Mesendoderm (in vitro differentiated cells): ENCODE measurements at regions not wholly inside any gene's neighbourhood (a gene's known extent, or its start where the extent isn't known, plus 50 kb on each side); places are given as distances from the start of the nearest gene placed in this dataset.

Experiments
- DNase-seq: peaks from one replicate; pipeline ENCODE4 v3.0.0; 2013
- H2AK5ac ChIP-seq: 2 replicates; pipeline ENCODE4 v1.6.1; 2013; ENCODE audit warnings: low read length, inconsistent platforms
- H2BK120ac ChIP-seq: 2 replicates; pipeline ENCODE4 v1.6.1; 2013; ENCODE audit warnings: low read depth, mild to moderate bottlenecking, low read length, moderate library complexity, mixed read lengths
- H2BK15ac ChIP-seq: replicated peaks from 2 replicates; pipeline ENCODE4 v1.6.1; 2013; ENCODE audit warnings: low read depth, mild to moderate bottlenecking, moderate library complexity
- H2BK5ac ChIP-seq: 2 replicates; pipeline ENCODE4 v1.6.1; 2013; ENCODE audit warnings: low read length, inconsistent platforms
- H3K18ac ChIP-seq: 2 replicates; pipeline ENCODE4 v1.6.1; 2013; ENCODE audit warnings: mild to moderate bottlenecking, low read length, mixed read lengths
- H3K23ac ChIP-seq: one replicate; pipeline ENCODE4 v1.6.1; 2013; ENCODE audit warnings: low read length
- H3K27ac ChIP-seq: 2 replicates; pipeline ENCODE4 v1.5.1; 2013; ENCODE audit warnings: low read depth, mild to moderate bottlenecking, inconsistent platforms, low read length, moderate library complexity
- H3K27me3 ChIP-seq: 2 replicates; pipeline ENCODE4 v1.6.1; 2013; ENCODE audit warnings: low read length, control low read depth, mild to moderate bottlenecking, inconsistent platforms; ENCODE audit not compliant: insufficient read depth, poor library complexity
- H3K36me3 ChIP-seq: 2 replicates; pipeline ENCODE4 v1.6.1; 2013; ENCODE audit warnings: low read length, inconsistent platforms; ENCODE audit not compliant: control insufficient read depth, insufficient read depth
- H3K4ac ChIP-seq: one replicate; pipeline ENCODE4 v1.6.1; 2013; ENCODE audit warnings: low read depth, mild to moderate bottlenecking, low read length, moderate library complexity
- H3K4me1 ChIP-seq: 2 replicates; pipeline ENCODE4 v1.6.1; 2013; ENCODE audit warnings: low read depth, low read length, inconsistent platforms; ENCODE audit not compliant: control insufficient read depth
- H3K4me2 ChIP-seq: 2 replicates; pipeline ENCODE4 v1.6.1; 2013; ENCODE audit warnings: low read length
- H3K4me3 ChIP-seq: 2 replicates; pipeline ENCODE4 v1.5.1; 2013; ENCODE audit warnings: mild to moderate bottlenecking, low read length
- H3K56ac ChIP-seq: one replicate; pipeline ENCODE4 v1.6.1; 2013; ENCODE audit warnings: low read length
- H3K79me1 ChIP-seq: 2 replicates; pipeline ENCODE4 v1.6.1; 2013; ENCODE audit warnings: low read length, inconsistent platforms
- H3K79me2 ChIP-seq: 2 replicates; pipeline ENCODE4 v1.6.1; 2013; ENCODE audit warnings: mild to moderate bottlenecking, low read length; ENCODE audit not compliant: control insufficient read depth, insufficient read depth
- H3K9ac ChIP-seq: 2 replicates; pipeline ENCODE4 v1.6.1; 2013; ENCODE audit warnings: low read length, inconsistent platforms
- H4K5ac ChIP-seq: one replicate; pipeline ENCODE4 v1.6.1; 2013; ENCODE audit warnings: low read length
- H4K8ac ChIP-seq: one replicate; pipeline ENCODE4 v1.6.1; 2013; ENCODE audit warnings: low read depth, mild to moderate bottlenecking, control low read depth, low read length, moderate library complexity
- WGBS: extraction: QIAGEN DNeasy Blood & Tissue Kit; methylation state at CpG from one replicate; pipeline ENCODE4 v1.1.7; 2013; ENCODE audit warnings: low lambda C conversion rate, missing lambda C conversion rate; ENCODE audit not compliant: insufficient coverage; ENCODE audit errors: extremely low coverage; 5-methylcytosine and 5-hydroxymethylcytosine counted together

DNA sequence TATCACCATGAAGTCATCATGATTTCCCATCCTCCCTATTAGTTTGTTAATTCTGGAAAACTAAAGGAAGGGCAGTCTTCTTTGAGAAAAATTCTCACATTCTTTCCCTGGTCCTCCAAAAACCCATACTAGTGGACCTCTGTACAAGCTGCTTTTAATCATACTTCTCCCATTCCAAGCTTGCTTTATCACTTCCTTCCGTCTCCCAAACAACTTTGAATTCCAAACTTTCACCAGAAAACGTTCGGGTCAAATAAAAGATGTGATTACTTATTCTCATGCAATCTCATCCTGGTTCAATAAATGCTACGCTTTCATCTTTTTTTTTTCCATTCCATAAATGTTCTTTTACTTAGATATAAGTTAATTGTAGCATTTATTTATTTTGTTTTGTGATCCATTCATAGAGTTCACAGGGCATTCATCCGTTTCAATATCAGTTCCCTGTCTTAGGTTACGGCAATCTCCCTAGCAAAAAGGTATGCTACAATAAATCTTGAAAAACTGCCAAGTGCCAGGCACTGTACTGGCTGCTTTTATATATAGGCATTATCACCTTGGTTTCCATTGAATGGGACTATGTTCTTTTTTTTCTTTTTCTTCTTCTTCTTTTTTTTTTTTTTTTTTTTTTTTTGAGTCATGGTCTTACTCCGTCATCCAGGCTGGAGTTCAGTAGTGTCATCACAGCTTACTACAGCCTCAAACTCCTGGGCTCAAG is 100.2 kb upstream of the GREM2 start:
- Histone ChIP-seq H3K4ac (no peak overlapping the region), H3K79me1 (no peaks in the 10 kb centered on the region), H3K79me2 (no peaks in the 10 kb centered on the region), H4K5ac (no peak overlapping the region), H3K18ac (no peak overlapping the region), H4K8ac (no peak overlapping the region), H3K56ac (no peak overlapping the region), H3K27me3 (no peaks in the 10 kb centered on the region), H2BK5ac (no peak overlapping the region), H3K23ac (no peak overlapping the region), H3K36me3 (no peaks in the 10 kb centered on the region), H3K27ac (no peak overlapping the region), H2AK5ac (no peak overlapping the region), H3K4me3 (no peak overlapping the region), H2BK120ac (no peak overlapping the region), H3K4me2 (no peak overlapping the region), H3K4me1 (no peaks in the 10 kb centered on the region), H3K9ac (no peak overlapping the region), H2BK15ac (no peak overlapping the region)
- WGBS: no CpG with 5 or more reads among the region's 7 CpGs
- no peak for DNase-seq

DNA sequence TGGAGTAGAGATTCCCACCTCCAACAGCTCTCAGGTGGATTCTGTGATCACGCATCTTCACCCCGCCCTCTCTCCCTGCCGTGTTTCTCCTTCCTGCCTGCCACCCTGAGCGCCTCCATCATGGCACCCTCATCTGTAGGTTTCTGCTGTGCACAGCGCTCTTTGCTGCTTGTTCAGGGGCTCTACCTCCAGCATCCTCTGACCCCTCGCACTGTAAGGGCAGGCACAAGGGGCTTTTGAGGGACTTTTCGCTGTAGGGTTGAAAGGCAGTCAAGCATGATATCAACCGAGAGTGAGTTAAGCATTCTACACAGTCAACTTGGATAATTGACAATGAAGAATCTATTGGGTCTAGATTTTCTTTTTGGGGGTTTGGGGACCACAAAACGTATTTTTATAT is 99.1 kb upstream of the GREM2 start:
- Histone ChIP-seq H3K4me2 (no peak overlapping the region), H3K4ac (no peak overlapping the region), H3K9ac (no peak overlapping the region), H3K23ac (no peak overlapping the region), H3K79me1 (no peaks in the 10 kb centered on the region), H2BK120ac (no peak overlapping the region), H4K8ac (no peak overlapping the region), H3K56ac (no peak overlapping the region), H3K4me3 (no peak overlapping the region), H3K27ac (no peak overlapping the region), H3K27me3 (no peaks in the 10 kb centered on the region), H2BK5ac (no peak overlapping the region), H2AK5ac (no peak overlapping the region), H3K36me3 (no peaks in the 10 kb centered on the region), H3K18ac (no peak overlapping the region), H4K5ac (no peak overlapping the region), H2BK15ac (no peak overlapping the region), H3K79me2 (no peaks in the 10 kb centered on the region), H3K4me1 (no peaks in the 10 kb centered on the region)
- WGBS: no CpG with 5 or more reads among the region's 9 CpGs
- DNase-seq: no peak

DNA sequence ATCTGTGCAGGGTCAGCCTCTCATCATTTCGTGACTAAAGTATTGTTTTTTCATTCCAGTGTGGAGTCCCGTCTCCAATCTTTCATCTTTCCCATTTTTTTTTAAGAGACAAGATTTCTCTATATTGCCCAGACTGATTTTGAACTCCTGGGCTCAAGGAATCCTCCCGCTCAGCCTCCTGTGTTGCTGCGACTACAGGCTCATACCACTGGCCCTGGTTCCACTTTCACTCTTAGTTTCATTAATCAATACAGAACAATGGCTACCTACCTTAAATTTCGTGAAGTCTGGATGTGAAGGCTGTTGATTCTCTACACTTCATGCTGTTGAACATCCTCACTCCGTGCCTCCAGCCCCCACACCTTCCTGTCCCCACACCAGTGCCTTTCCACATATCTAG is 97.7 kb upstream of the GREM2 start:
- no peak overlapping the region for H3K23ac ChIP-seq
- no peak overlapping the region for H4K5ac ChIP-seq
- no peaks in the 10 kb centered on the region for H3K4me1 ChIP-seq
- no peak overlapping the region for H2BK5ac ChIP-seq
- no peak overlapping the region for H2BK120ac ChIP-seq
- H3K79me1 ChIP-seq: no peaks in the 10 kb centered on the region
- no peak overlapping the region for H4K8ac ChIP-seq
- H3K4me2 ChIP-seq: no peak overlapping the region
- H3K9ac ChIP-seq: no peak overlapping the region
- no peak overlapping the region for H3K4me3 ChIP-seq
- H3K79me2 ChIP-seq: no peaks in the 10 kb centered on the region
- H3K4ac ChIP-seq: no peak overlapping the region
- H3K56ac ChIP-seq: no peak overlapping the region
- no CpG with 5 or more reads among the region's 6 CpGs for WGBS
- H3K18ac ChIP-seq: no peak overlapping the region
- no peak overlapping the region for H2AK5ac ChIP-seq
- DNase-seq: no peak
- no peak overlapping the region for H2BK15ac ChIP-seq
- H3K36me3 ChIP-seq: no peaks in the 10 kb centered on the region
- H3K27me3 ChIP-seq: no peaks in the 10 kb centered on the region
- no peak overlapping the region for H3K27ac ChIP-seq

DNA sequence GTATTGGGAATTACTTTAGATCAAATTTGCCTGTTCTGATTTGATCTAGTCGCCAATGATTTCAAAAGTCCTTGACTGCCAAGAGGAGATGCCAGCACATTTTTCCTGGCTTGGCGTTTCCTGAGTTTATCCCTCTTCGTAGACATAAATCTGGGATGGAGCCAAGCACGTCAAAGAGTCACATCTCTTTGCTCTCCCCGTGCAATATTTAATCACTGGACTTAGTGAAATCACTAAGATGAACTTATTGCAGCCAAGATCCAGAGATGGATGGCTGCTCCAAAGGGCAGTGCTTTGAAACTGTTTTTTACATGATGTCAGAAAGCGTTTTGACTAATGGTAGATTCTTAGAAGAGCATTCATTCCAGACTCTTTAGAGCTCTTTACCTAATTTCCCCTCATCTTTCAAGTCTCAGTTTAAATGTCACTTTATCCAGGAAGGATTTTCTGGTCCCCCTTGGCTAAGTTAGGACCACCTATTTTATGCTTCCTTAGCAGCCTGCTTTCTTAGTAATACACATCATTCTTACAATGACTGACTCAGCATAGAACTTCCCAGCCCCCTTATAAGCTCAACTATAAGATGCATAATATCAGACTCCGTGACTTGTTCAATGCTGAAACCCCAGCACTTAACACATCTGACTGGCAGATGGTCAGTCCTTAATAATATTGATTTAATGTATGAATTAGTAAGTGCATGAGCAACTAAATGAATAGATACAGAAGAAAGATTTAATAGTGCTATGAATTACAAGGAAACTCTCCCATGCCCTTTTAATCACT is 94.4 kb upstream of the GREM2 start:
- no peak for DNase-seq
- H3K9ac ChIP-seq: no peak overlapping the region
- no peaks in the 10 kb centered on the region for H3K4me1 ChIP-seq
- no peaks in the 10 kb centered on the region for H3K79me2 ChIP-seq
- no peak overlapping the region for H3K56ac ChIP-seq
- no peak overlapping the region for H3K4me2 ChIP-seq
- no peak overlapping the region for H2AK5ac ChIP-seq
- no peak overlapping the region for H4K8ac ChIP-seq
- no peak overlapping the region for H3K4me3 ChIP-seq
- no peak overlapping the region for H3K18ac ChIP-seq
- no peak overlapping the region for H3K23ac ChIP-seq
- no peaks in the 10 kb centered on the region for H3K36me3 ChIP-seq
- no peaks in the 10 kb centered on the region for H3K27me3 ChIP-seq
- H2BK120ac ChIP-seq: no peak overlapping the region
- WGBS: no CpG with 5 or more reads among the region's 7 CpGs
- H3K79me1 ChIP-seq: no peaks in the 10 kb centered on the region
- no peak overlapping the region for H4K5ac ChIP-seq
- H2BK5ac ChIP-seq: no peak overlapping the region
- H2BK15ac ChIP-seq: no peak overlapping the region
- H3K4ac ChIP-seq: no peak overlapping the region
- H3K27ac ChIP-seq: no peak overlapping the region

DNA sequence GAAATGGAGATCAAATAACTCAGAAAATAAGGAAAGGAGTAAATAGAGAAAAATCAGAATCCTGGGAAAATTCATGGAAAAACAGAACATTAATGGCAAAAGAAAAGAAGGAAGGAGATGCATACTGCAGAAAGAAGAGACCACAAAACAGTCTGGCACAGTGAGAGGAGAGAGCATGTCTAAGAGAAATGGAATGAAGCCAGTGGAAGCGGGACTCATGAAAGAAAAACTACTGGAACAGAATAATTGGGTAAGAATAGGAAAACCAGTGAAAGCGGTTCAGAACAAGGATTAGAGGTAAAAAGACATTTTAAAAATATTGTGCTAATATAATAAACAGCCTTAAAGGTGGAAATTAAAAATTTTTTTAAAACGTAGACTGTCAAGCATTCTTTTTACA is 93.6 kb upstream of the GREM2 start:
- no peak overlapping the region for H3K18ac ChIP-seq
- no peak overlapping the region for H3K4ac ChIP-seq
- no peaks in the 10 kb centered on the region for H3K36me3 ChIP-seq
- H4K5ac ChIP-seq: no peak overlapping the region
- no peak overlapping the region for H3K9ac ChIP-seq
- DNase-seq: no peak
- no peak overlapping the region for H4K8ac ChIP-seq
- no peak overlapping the region for H3K4me3 ChIP-seq
- no peaks in the 10 kb centered on the region for H3K79me2 ChIP-seq
- WGBS: no CpG with 5 or more reads among the region's 3 CpGs
- no peak overlapping the region for H2BK5ac ChIP-seq
- H3K27me3 ChIP-seq: no peaks in the 10 kb centered on the region
- no peak overlapping the region for H2AK5ac ChIP-seq
- H3K4me2 ChIP-seq: no peak overlapping the region
- no peak overlapping the region for H2BK120ac ChIP-seq
- no peak overlapping the region for H2BK15ac ChIP-seq
- H3K56ac ChIP-seq: no peak overlapping the region
- no peak overlapping the region for H3K27ac ChIP-seq
- H3K79me1 ChIP-seq: no peaks in the 10 kb centered on the region
- no peaks in the 10 kb centered on the region for H3K4me1 ChIP-seq
- no peak overlapping the region for H3K23ac ChIP-seq
